OCI-LY3 (cell line): ENCODE measurements at regions not wholly inside any gene's neighbourhood (a gene's known extent, or its start where the extent isn't known, plus 50 kb on each side); places are given as distances from the start of the nearest gene placed in this dataset.

Experiments
- EZH2phosphoT487 ChIP-seq: fragments of 200-600 bp; shearing (Covaris generic); IDR thresholded peaks from 2 replicates; pipeline ENCODE4 v1.6.1; 2018; ENCODE audit warnings: antibody characterized with exemption, mixed run types, low read depth
- TF ChIP-seq, protein P1 (sequence below): fragments of 200-600, 300-600 bp; sonication (generic); IDR thresholded peaks from 2 replicates; pipeline ENCODE4 v1.5.1; 2014; ENCODE audit warnings: antibody characterized with exemption, low read length, low read depth

DNA sequence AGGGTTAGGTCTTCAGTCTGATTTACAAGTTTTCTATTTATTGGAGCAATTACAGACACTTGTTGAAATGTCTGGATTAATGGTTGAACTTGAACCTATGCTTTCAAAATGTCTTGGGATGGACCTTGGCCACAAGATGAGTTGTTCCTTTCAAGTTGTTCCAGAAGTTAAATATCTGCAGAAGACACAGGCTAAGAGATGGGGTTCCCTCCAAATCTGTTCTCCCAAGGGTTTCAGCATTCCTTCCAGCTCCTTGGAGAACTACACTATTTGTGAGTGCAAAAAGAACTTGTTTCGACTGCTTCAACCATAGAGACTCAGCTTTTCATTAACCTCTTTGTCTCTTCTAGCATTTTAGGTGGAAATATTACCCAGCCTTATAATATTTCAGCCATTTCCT is 189.0 kb upstream of the BLID start:
- TF ChIP-seq, protein P1, sequence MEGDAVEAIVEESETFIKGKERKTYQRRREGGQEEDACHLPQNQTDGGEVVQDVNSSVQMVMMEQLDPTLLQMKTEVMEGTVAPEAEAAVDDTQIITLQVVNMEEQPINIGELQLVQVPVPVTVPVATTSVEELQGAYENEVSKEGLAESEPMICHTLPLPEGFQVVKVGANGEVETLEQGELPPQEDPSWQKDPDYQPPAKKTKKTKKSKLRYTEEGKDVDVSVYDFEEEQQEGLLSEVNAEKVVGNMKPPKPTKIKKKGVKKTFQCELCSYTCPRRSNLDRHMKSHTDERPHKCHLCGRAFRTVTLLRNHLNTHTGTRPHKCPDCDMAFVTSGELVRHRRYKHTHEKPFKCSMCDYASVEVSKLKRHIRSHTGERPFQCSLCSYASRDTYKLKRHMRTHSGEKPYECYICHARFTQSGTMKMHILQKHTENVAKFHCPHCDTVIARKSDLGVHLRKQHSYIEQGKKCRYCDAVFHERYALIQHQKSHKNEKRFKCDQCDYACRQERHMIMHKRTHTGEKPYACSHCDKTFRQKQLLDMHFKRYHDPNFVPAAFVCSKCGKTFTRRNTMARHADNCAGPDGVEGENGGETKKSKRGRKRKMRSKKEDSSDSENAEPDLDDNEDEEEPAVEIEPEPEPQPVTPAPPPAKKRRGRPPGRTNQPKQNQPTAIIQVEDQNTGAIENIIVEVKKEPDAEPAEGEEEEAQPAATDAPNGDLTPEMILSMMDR = no peak
- TF ChIP-seq EZH2phosphoT487 = no peak
